Cardiac muscle cell (in vitro differentiated cells and primary cell): ENCODE measurements at regions not wholly inside any gene's neighbourhood (a gene's known extent, or its start where the extent isn't known, plus 50 kb on each side); places are given as distances from the start of the nearest gene placed in this dataset.

Experiments
- DNase-seq, 2 donors: peaks; one replicate each; pipeline versions ENCODE4 v3.0.0 to v3.0.0-alpha.2; 2010 to 2017; ENCODE audit warnings: low read depth in 1 of 2, low spot score in 1 of 2
- H3K27ac ChIP-seq: fragments of 200-600 bp; sonication (generic); 2 replicates; pipeline ENCODE4 v1.5.1; 2016
- H3K27me3 ChIP-seq: fragments of 200-600 bp; sonication (generic); 2 replicates; pipeline ENCODE4 v1.6.0; 2016; ENCODE audit warnings: control low read depth
- H3K36me3 ChIP-seq: fragments of 200-600 bp; sonication (generic); 2 replicates; pipeline ENCODE4 v1.5.1; 2016; ENCODE audit warnings: control low read depth
- H3K4me1 ChIP-seq: fragments of 200-600 bp; sonication (generic); 2 replicates; pipeline ENCODE4 v1.8.1; 2017; ENCODE audit warnings: low read depth, mild to moderate bottlenecking, mixed run types
- H3K4me3 ChIP-seq: fragments of 200-600 bp; sonication (generic); 2 replicates; pipeline ENCODE4 v1.5.1; 2016; ENCODE audit warnings: mild to moderate bottlenecking
- H3K9me3 ChIP-seq: fragments of 200-600 bp; sonication (generic); 2 replicates; pipeline ENCODE4 v1.5.1; 2017; ENCODE audit warnings: low read depth, mild to moderate bottlenecking, control low read depth
- TF ChIP-seq, protein P1 (sequence below): IDR thresholded peaks from 2 replicates; pipeline ENCODE4 v1.5.1; 2012; ENCODE audit warnings: low read depth, mild to moderate bottlenecking, low read length

DNA sequence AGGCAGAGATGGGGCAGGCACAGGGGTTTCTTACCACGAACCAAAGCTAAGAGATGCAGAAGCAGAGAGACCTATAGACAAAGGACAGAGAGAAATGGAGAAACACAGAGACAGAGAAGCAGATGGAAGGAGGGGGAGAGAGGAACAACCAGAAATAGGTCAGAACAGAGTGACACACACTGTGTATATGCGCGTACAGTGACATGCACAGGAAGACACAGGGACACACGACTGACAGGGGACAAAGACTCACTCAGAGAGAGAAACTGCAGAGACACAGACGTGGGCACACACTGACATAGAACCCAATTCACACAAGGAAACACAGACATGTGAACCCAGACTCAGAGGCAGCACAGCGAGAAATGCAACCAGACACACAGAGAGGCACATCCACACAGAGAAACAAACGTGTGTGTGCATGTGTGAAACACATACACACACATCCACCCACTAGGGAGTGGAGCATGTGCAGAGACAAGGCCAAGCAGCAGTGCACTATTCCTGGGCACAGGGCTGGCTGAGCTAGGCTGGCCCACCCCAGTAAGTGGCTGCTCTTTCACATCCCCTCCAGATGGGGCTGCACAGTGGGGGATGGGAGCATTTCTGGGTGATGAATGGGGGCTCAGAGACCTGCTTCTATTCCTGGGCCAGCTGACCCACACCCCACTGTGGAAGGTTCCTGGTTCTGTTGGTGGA, 123.4 kb upstream of the CSF3R start:
- Histone ChIP-seq H3K27ac (no peak overlapping the region), H3K4me3 (no peak overlapping the region), H3K4me1 (no peaks in the 10 kb centered on the region), H3K36me3 (no peaks in the 10 kb centered on the region), H3K9me3 (no peaks in the 10 kb centered on the region), H3K27me3 (no peaks in the 10 kb centered on the region)
- no peak for DNase-seq
- TF ChIP-seq, protein P1, sequence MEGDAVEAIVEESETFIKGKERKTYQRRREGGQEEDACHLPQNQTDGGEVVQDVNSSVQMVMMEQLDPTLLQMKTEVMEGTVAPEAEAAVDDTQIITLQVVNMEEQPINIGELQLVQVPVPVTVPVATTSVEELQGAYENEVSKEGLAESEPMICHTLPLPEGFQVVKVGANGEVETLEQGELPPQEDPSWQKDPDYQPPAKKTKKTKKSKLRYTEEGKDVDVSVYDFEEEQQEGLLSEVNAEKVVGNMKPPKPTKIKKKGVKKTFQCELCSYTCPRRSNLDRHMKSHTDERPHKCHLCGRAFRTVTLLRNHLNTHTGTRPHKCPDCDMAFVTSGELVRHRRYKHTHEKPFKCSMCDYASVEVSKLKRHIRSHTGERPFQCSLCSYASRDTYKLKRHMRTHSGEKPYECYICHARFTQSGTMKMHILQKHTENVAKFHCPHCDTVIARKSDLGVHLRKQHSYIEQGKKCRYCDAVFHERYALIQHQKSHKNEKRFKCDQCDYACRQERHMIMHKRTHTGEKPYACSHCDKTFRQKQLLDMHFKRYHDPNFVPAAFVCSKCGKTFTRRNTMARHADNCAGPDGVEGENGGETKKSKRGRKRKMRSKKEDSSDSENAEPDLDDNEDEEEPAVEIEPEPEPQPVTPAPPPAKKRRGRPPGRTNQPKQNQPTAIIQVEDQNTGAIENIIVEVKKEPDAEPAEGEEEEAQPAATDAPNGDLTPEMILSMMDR = no peak

DNA sequence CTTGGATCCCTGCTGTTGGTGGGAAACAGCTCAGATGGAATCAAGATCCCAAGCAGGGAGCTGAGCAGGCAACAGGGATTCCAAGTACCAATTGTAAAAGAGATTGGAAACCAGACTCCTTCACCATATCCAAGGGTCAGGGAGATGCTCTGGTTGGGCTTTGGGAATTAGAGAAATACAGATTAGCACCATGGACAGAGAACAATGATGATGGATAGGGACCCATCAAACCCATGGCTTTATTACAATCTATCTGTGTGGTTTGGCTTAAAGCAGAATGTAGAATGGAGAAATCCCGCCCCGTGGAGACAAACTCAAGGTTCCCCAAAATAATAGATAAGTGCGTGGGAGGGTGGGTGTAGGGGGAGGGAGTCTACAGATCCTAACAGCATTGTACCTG, 120.7 kb upstream of the CSF3R start:
- Histone ChIP-seq H3K4me3 (no peak overlapping the region), H3K9me3 (no peaks in the 10 kb centered on the region), H3K36me3 (no peaks in the 10 kb centered on the region), H3K4me1 (no peaks in the 10 kb centered on the region), H3K27me3 (peaks cover 9% of the 10 kb centered on the region), H3K27ac (no peak overlapping the region)
- TF ChIP-seq, protein P1 = no peak
- DNase-seq = peak in 1 of 2 donors; percentile 28

DNA sequence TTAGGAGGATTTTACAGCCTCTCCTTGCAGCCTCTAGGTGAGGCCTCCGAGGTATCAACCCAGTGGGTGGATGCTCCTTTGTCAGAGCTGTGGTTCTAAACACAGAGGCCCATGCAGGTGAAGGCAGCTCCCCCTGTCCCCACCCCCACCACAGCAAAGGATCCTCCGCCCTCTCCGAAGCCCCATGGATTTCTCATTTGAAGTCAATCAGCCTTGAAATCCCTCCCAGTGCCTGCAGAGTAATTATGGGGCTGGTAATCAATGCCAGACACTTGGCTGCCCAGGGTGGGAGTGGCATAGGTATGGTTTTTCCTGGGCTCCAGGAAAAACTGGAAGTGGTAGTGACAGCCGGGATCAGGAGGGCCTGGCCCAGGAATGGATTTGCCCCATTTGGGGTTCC, 119.5 kb upstream of the CSF3R start:
- H3K4me3 ChIP-seq = no peak overlapping the region
- H3K27ac ChIP-seq = no peak overlapping the region
- TF ChIP-seq, protein P1 = no peak
- H3K27me3 ChIP-seq = peaks cover 9% of the 10 kb centered on the region
- DNase-seq = no peak
- H3K4me1 ChIP-seq = no peaks in the 10 kb centered on the region
- no peaks in the 10 kb centered on the region for H3K36me3 ChIP-seq
- H3K9me3 ChIP-seq = no peaks in the 10 kb centered on the region

DNA sequence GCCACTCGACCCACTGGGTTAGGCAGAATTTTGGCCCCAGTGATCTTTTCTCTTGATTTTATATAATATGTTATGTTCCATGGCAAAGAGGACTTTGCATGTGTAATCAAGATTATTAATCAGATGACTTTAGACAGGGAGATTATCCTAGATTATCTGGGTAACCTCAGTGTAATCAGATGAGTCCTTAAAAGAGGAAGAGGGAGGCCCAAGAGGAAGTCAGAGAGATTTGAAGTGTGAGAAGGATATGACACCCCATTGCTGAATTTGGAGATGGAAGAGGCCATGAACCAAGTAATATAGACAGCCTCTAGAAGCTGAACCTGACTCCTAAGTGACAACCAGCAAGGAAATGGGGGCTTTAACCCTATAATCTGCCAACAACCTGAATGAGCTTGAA, 117.1 kb upstream of the CSF3R start:
- no peak for DNase-seq
- H3K4me1 ChIP-seq = no peaks in the 10 kb centered on the region
- no peaks in the 10 kb centered on the region for H3K9me3 ChIP-seq
- no peaks in the 10 kb centered on the region for H3K36me3 ChIP-seq
- peaks cover 9% of the 10 kb centered on the region for H3K27me3 ChIP-seq
- TF ChIP-seq, protein P1 = no peak
- H3K27ac ChIP-seq = no peak overlapping the region
- H3K4me3 ChIP-seq = no peak overlapping the region

DNA sequence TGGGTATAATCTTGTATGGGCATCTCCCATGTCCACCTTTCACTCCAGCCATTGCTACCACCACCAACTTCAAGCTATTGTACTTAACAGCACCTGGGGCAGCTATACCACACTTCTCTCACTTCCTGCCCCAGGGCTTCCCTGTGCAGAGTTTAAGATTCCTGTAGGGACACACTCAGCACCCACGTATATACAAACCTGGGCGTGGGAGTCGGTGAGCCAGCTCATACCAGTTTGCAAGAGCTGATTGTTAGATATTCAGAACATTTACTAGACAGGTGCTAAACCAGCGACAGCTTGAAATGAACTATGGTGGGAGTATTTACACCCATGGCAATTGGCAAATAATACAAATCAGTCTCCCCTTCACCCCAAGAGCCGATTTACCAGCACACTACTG, 114.8 kb upstream of the CSF3R start:
- Histone ChIP-seq H3K4me1 (no peaks in the 10 kb centered on the region), H3K4me3 (no peak overlapping the region), H3K9me3 (no peaks in the 10 kb centered on the region), H3K36me3 (no peaks in the 10 kb centered on the region), H3K27ac (no peak overlapping the region), H3K27me3 (peaks cover 9% of the 10 kb centered on the region)
- no peak for DNase-seq
- TF ChIP-seq, protein P1 = no peak
